HG03457 (cell line): ENCODE measurements at regions not wholly inside any gene's neighbourhood (a gene's known extent, or its start where the extent isn't known, plus 50 kb on each side); places are given as distances from the start of the nearest gene placed in this dataset.

Experiments used
- ATAC-seq: cut with Tn5 transposase; IDR thresholded peaks from one replicate; pipeline ENCODE4 v1.9.1; 2021; ENCODE audit warnings: moderate number of reproducible peaks; ENCODE audit not compliant: unreplicated experiment

- no peak for ATAC-seq
Measured at GRCh38 chr4:20626326-20627005, 73.8 kb upstream of the PACRGL start.

GRCh38 chr4:20627866-20628265 is 72.4 kb upstream of the PACRGL start:
- no peak for ATAC-seq

GRCh38 chr4:20629186-20630106 is 70.8 kb upstream of the PACRGL start:
- no peak for ATAC-seq

- no peak for ATAC-seq
Measured at GRCh38 chr4:20638825-20639224, 61.4 kb upstream of the PACRGL start.

GRCh38 chr4:20639346-20639745 is 60.9 kb upstream of the PACRGL start:
- ATAC-seq: no peak

GRCh38 chr4:20640989-20641388 is 59.3 kb upstream of the PACRGL start:
- no peak for ATAC-seq

GRCh38 chr4:20641976-20642375 is 58.3 kb upstream of the PACRGL start:
- no peak for ATAC-seq

GRCh38 chr4:20643631-20644030 is 56.6 kb upstream of the PACRGL start:
- ATAC-seq: no peak

GRCh38 chr4:20645236-20645635 is 55.0 kb upstream of the PACRGL start:
- ATAC-seq: no peak

- no peak for ATAC-seq
Measured at GRCh38 chr4:20646287-20646686, 54.0 kb upstream of the PACRGL start.
